ENCODE measurements at regions not wholly inside any gene's neighbourhood (a gene's known extent, or its start where the extent isn't known, plus 50 kb on each side); places are given as distances from the start of the nearest gene placed in this dataset.
A peak's percentile ranks its signal among the peaks of the same experiment; 100 is the strongest.

DNA sequence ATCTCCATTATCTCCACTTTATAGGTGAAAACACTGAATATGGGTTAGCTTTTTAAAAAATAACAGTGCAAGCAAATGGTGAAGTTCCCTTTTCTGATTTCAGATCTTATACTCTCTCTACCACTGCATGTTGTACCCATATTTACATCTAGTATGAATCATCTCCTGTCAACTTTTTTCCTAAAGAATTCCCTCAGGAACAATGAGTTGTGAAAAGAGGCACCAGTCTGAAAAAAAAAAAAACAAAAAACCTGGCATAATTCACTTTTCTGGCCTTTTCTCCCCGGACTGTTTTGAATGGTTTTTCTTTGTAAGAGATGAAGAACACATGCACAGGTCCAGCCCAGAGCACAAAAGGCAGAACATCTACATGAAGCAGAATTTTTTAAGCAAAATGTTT is 596.0 kb downstream of the COL12A1 start:
- TF ChIP-seq, protein P1, sequence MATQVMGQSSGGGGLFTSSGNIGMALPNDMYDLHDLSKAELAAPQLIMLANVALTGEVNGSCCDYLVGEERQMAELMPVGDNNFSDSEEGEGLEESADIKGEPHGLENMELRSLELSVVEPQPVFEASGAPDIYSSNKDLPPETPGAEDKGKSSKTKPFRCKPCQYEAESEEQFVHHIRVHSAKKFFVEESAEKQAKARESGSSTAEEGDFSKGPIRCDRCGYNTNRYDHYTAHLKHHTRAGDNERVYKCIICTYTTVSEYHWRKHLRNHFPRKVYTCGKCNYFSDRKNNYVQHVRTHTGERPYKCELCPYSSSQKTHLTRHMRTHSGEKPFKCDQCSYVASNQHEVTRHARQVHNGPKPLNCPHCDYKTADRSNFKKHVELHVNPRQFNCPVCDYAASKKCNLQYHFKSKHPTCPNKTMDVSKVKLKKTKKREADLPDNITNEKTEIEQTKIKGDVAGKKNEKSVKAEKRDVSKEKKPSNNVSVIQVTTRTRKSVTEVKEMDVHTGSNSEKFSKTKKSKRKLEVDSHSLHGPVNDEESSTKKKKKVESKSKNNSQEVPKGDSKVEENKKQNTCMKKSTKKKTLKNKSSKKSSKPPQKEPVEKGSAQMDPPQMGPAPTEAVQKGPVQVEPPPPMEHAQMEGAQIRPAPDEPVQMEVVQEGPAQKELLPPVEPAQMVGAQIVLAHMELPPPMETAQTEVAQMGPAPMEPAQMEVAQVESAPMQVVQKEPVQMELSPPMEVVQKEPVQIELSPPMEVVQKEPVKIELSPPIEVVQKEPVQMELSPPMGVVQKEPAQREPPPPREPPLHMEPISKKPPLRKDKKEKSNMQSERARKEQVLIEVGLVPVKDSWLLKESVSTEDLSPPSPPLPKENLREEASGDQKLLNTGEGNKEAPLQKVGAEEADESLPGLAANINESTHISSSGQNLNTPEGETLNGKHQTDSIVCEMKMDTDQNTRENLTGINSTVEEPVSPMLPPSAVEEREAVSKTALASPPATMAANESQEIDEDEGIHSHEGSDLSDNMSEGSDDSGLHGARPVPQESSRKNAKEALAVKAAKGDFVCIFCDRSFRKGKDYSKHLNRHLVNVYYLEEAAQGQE (IDR thresholded peaks at IDR 0.05; ENCODE audit: insufficient read depth in 1 of 2, low read depth in 2 of 2, low read length in 2 of 2), result no peak
- TF ChIP-seq POLR2AphosphoS5 (IDR thresholded peaks at IDR 0.05; ENCODE audit: low read depth, low read length), result no peak
- TF ChIP-seq TAF1 (IDR thresholded peaks at IDR 0.05; ENCODE audit: borderline replicate concordance, insufficient read depth, low read length), result no peak
- 0 out of 2 replicates have a peak, but pooled peaks have one; percentile 53 for TF ChIP-seq SIN3A (IDR thresholded peaks at IDR 0.05; ENCODE audit: borderline replicate concordance, insufficient read depth, low read length)
- TF ChIP-seq FOXP2 (optimal IDR thresholded peaks at IDR 0.05; ENCODE audit: borderline replicate concordance, extremely low read depth, extremely low read length, insufficient read depth), result no peak

Measured in PFSK-1 (cell line).